CD4-positive, CD25-positive, alpha-beta regulatory T cell (primary cell): ENCODE measurements at regions not wholly inside any gene's neighbourhood (a gene's known extent, or its start where the extent isn't known, plus 50 kb on each side); places are given as distances from the start of the nearest gene placed in this dataset.

Experiments
- ATAC-seq, 2 donors: fragments of 150-1000 bp; cut with Tn5 transposase; one replicate each; pipeline ENCODE4 v1.10.0; 2021; ENCODE audit warnings: low read depth in 2 of 2, moderate number of reproducible peaks in 2 of 2, moderate library complexity in 1 of 2
- DNase-seq, 3 donors: peaks; one replicate each; pipeline versions ENCODE4 v3.0.0 to v3.0.0-alpha.2; 2012 to 2022; ENCODE audit warnings: mixed read lengths in 1 of 3
- H3K27ac ChIP-seq: one replicate; pipeline ENCODE4 v1.7.0; 2013; ENCODE audit warnings: mild to moderate bottlenecking, low read length; ENCODE audit not compliant: insufficient read depth, poor library complexity, severe bottlenecking
- H3K27me3 ChIP-seq: one replicate; pipeline ENCODE4 v1.7.0; 2013; ENCODE audit warnings: low read length; ENCODE audit not compliant: control insufficient read depth, insufficient read depth
- H3K36me3 ChIP-seq: one replicate; pipeline ENCODE4 v1.7.0; 2013; ENCODE audit warnings: mild to moderate bottlenecking, low read length, moderate library complexity; ENCODE audit not compliant: control insufficient read depth, insufficient read depth
- H3K4me1 ChIP-seq: 2 replicates; pipeline ENCODE4 v1.7.0; 2013; ENCODE audit warnings: mild to moderate bottlenecking, low read length; ENCODE audit not compliant: insufficient read depth, control insufficient read depth, poor library complexity, severe bottlenecking
- H3K4me3 ChIP-seq: one replicate; pipeline ENCODE4 v1.7.0; 2013; ENCODE audit warnings: low read depth, mild to moderate bottlenecking, low read length, moderate library complexity
- H3K9me3 ChIP-seq, 2 experiments: 1 replicate in 1 of 2; 2 replicates in 1 of 2; pipeline ENCODE4 v1.7.0; 2013; ENCODE audit warnings: low read length in 2 of 2, mild to moderate bottlenecking in 1 of 2, moderate library complexity in 1 of 2; ENCODE audit not compliant: control insufficient read depth in 2 of 2
- H3K27ac Mint-ChIP-seq, 3 donors: one replicate each; pipeline ENCODE4 v1.8.0; 2020 to 2022; ENCODE audit warnings: mild to moderate bottlenecking in 3 of 3, mixed read lengths in 3 of 3, moderate library complexity in 2 of 3
- H3K27me3 Mint-ChIP-seq: one replicate; pipeline ENCODE4 v1.8.0; 2022; ENCODE audit warnings: mild to moderate bottlenecking, mixed read lengths
- H3K36me3 Mint-ChIP-seq: one replicate; pipeline ENCODE4 v1.8.0; 2020; ENCODE audit warnings: mixed read lengths
- H3K4me1 Mint-ChIP-seq, 4 donors: one replicate each; pipeline ENCODE4 v1.8.0; 2020 to 2022; ENCODE audit warnings: mixed read lengths in 4 of 4, mild to moderate bottlenecking in 1 of 4
- H3K4me3 Mint-ChIP-seq, 4 donors: one replicate each; pipeline ENCODE4 v1.8.0; 2020 to 2022; ENCODE audit warnings: mild to moderate bottlenecking in 4 of 4, mixed read lengths in 4 of 4, moderate library complexity in 3 of 4
- H3K9me3 Mint-ChIP-seq, 7 donors: one replicate each; pipeline ENCODE4 v1.8.0; 2020 to 2022; ENCODE audit warnings: mixed read lengths in 7 of 7, mild to moderate bottlenecking in 3 of 7, moderate library complexity in 2 of 7

DNA sequence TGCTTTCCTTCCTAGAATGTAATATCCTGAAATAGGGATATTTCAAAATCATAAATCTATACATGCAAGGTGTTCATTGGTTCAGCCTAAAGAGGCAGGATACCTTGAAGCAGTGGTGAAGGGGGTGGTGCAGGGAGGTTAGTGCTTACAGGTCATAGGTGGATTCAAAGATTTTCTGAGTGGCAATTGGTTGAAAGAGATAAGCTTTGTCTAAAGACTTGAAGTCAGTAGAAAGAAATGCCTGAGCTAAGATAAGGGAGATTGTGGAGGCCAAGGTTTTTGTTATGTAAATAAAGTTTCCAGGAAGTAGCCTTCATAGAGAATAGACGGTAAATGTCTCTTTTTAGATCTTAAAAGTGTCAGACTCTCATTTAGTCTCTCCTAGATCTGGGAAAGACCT, 741.2 kb upstream of the ZWINT start:
- Mint-ChIP-seq H3K27ac (no peak overlapping the region), H3K27me3 (no peaks in the 10 kb centered on the region), H3K4me1 (no peaks in the 10 kb centered on the region), H3K9me3 (peaks cover 0 to 12% (median 9%) of the 10 kb centered on the region in 7 donors), H3K36me3 (no peaks in the 10 kb centered on the region), H3K4me3 (no peak overlapping the region)
- ATAC-seq (no peak), DNase-seq (no peak)
- H3K9me3 ChIP-seq: no peaks in the 10 kb centered on the region
- H3K4me1 ChIP-seq: no peaks in the 10 kb centered on the region
- no peaks in the 10 kb centered on the region for H3K27me3 ChIP-seq
- no peak overlapping the region for H3K27ac ChIP-seq
- H3K4me3 ChIP-seq: no peak overlapping the region
- H3K36me3 ChIP-seq: no peaks in the 10 kb centered on the region

DNA sequence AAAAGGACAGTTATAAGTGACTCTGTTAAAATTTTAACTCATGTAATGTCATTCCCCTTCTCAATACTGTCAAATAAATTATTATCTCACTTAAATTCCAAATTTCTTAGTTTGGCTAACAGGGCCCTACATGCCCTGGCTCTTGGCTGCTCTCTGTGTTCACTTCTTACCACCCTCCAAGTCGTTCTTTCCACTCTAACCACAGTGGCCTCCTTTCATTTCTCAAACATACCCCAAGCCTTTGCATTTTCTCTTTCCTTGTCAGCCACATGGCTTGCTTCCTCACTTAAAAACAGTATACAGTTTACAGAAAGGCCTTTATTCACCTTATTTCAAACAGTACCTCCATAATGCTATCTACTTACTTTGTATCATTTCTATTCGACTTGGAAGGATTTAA, 737.1 kb upstream of the ZWINT start:
- Histone ChIP-seq H3K27me3 (no peaks in the 10 kb centered on the region), H3K9me3 (no peaks in the 10 kb centered on the region), H3K27ac (no peak overlapping the region), H3K36me3 (no peaks in the 10 kb centered on the region), H3K4me3 (no peak overlapping the region), H3K4me1 (no peaks in the 10 kb centered on the region)
- Mint-ChIP-seq H3K4me3 (no peak overlapping the region), H3K36me3 (no peaks in the 10 kb centered on the region), H3K9me3 (peaks cover 1 to 17% (median 5%) of the 10 kb centered on the region in 7 donors), H3K4me1 (no peaks in the 10 kb centered on the region), H3K27me3 (no peaks in the 10 kb centered on the region), H3K27ac (no peak overlapping the region)
- no peak for DNase-seq
- ATAC-seq: no peak

DNA sequence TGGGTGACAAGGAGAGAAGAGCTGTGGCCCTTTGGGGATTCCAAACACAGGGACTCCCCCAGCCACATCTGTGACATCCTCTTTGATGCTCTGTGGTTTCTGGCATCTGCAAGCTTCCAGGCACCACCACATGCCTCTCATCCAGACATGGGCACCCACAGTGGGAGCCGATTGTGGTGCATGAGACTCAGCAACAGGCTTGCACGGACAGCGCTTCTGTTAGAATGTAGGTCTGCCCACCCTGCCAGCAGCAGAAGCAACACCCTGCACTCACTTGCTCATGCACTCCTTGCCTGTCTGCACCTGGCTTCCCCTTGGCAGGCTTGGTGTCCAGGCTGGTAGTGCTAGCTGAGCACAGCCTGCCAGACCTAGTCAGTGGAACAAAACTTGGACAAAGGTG, 735.0 kb upstream of the ZWINT start:
- Mint-ChIP-seq H3K4me1 (no peaks in the 10 kb centered on the region), H3K36me3 (no peaks in the 10 kb centered on the region), H3K9me3 (peaks cover 1 to 25% (median 3%) of the 10 kb centered on the region in 7 donors), H3K27me3 (no peaks in the 10 kb centered on the region), H3K4me3 (no peak overlapping the region), H3K27ac (no peak overlapping the region)
- Histone ChIP-seq H3K36me3 (no peaks in the 10 kb centered on the region), H3K4me1 (no peaks in the 10 kb centered on the region), H3K27me3 (no peaks in the 10 kb centered on the region), H3K27ac (no peak overlapping the region), H3K9me3 (no peaks in the 10 kb centered on the region), H3K4me3 (no peak overlapping the region)
- ATAC-seq (no peak), DNase-seq (no peak)

DNA sequence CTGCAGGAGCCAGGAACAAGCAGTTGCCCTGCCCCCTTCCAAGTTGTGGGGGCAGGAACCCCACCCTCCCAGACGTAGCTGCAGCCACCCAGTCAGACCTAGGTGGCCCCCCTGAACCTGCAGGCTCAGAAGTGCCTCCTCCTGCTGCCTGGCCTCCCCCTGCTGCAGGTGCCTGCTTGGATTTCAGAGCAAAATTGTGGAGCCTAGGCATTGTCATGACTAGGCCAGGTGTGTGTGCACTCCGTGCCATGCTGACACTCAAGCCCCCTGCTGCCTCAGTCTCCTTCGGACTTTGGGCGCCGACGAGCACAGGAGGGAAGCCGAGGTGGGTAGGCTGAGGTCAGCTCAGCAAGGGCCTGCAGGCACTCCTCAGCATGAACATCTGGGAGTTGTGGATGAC, 733.9 kb upstream of the ZWINT start:
- no peaks in the 10 kb centered on the region for H3K4me1 ChIP-seq
- Mint-ChIP-seq H3K4me1 (no peaks in the 10 kb centered on the region), H3K9me3 (peaks cover 1 to 25% (median 3%) of the 10 kb centered on the region in 7 donors), H3K27ac (no peak overlapping the region), H3K4me3 (no peak overlapping the region), H3K36me3 (no peaks in the 10 kb centered on the region), H3K27me3 (no peaks in the 10 kb centered on the region)
- H3K4me3 ChIP-seq: no peak overlapping the region
- no peak overlapping the region for H3K27ac ChIP-seq
- no peaks in the 10 kb centered on the region for H3K9me3 ChIP-seq
- H3K27me3 ChIP-seq: no peaks in the 10 kb centered on the region
- ATAC-seq: no peak
- H3K36me3 ChIP-seq: no peaks in the 10 kb centered on the region
- DNase-seq: no peak

DNA sequence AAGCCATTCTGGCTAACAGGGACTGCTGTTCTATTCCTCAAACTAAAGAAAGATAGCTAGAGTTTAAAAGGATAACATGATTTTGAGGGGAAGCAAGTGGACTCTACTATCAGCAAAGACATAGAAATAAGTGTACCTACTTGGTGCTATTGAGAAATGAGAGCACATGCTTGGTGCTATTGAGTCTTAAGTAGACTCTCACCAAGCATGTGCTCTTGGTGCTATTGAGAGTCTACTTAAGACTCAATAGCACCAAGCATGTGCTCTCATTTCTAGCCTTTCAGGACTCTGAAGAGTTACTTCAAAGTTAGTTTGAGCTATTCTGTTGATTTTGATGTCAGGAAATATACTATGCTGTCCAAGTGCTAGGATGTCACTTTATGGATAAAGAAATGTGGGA, 733.0 kb upstream of the ZWINT start:
- Mint-ChIP-seq H3K27me3 (no peaks in the 10 kb centered on the region), H3K27ac (no peak overlapping the region), H3K4me3 (no peak overlapping the region), H3K9me3 (peaks cover 1 to 25% (median 3%) of the 10 kb centered on the region in 7 donors), H3K4me1 (no peaks in the 10 kb centered on the region), H3K36me3 (no peaks in the 10 kb centered on the region)
- Histone ChIP-seq H3K9me3 (no peaks in the 10 kb centered on the region), H3K36me3 (no peaks in the 10 kb centered on the region), H3K27ac (no peak overlapping the region), H3K27me3 (no peaks in the 10 kb centered on the region), H3K4me1 (no peaks in the 10 kb centered on the region), H3K4me3 (no peak overlapping the region)
- ATAC-seq (no peak), DNase-seq (no peak)

DNA sequence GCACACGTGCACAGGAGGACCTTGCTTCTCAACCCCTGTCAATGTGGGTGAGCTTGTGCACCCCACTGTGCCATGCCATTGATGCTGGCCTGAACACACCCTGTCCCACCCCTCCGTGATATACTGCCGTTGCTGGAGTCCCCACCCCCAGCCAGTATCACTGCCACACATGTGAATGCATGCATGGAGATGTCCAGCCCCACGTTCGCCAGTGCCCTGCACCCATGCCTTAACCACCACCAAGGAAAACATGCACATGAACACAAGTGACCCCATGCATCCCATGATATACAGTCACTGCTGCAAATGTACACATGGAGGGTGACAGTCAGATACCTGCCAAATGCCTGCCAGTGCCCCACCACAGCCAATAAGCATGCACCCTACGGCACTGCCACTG, 692.5 kb upstream of the ZWINT start:
- ATAC-seq (no peak), DNase-seq (no peak)
- H3K9me3 Mint-ChIP-seq: peaks cover 1 to 44% (median 10%) of the 10 kb centered on the region in 7 donors
- Histone ChIP-seq H3K27ac (no peak overlapping the region), H3K27me3 (no peaks in the 10 kb centered on the region), H3K4me1 (no peaks in the 10 kb centered on the region), H3K9me3 (peaks cover 0 to 15% of the 10 kb centered on the region in 2 experiments), H3K4me3 (no peak overlapping the region), H3K36me3 (no peaks in the 10 kb centered on the region)
- no peak overlapping the region for H3K27ac Mint-ChIP-seq
- no peaks in the 10 kb centered on the region for H3K4me1 Mint-ChIP-seq
- H3K4me3 Mint-ChIP-seq: no peak overlapping the region
- H3K27me3 Mint-ChIP-seq: no peaks in the 10 kb centered on the region
- H3K36me3 Mint-ChIP-seq: no peaks in the 10 kb centered on the region

DNA sequence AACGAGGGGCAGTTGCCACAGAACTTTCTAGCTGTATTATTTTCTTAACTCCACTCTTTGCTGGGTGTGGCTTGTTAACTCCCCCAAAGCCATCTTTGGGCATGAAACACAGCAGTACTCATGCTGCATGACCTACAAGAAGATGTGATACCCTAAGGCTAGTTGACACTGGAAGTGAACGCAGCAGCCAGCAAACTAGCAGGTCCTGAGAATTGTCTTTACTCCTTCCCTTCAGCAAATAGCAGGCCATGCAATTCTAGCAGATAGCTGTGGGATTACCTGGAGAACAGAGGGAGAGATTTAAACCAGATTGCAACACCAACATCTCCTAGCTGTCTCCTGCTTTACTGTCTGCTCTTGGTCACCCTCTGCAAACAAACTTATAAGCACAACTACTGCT, 688.0 kb upstream of the ZWINT start:
- no peak overlapping the region for H3K4me3 Mint-ChIP-seq
- no peak for ATAC-seq
- Histone ChIP-seq H3K36me3 (no peaks in the 10 kb centered on the region), H3K4me1 (no peaks in the 10 kb centered on the region), H3K27me3 (no peaks in the 10 kb centered on the region), H3K9me3 (peaks cover 0 to 15% of the 10 kb centered on the region in 2 experiments), H3K27ac (no peak overlapping the region), H3K4me3 (no peak overlapping the region)
- DNase-seq: no peak
- no peaks in the 10 kb centered on the region for H3K36me3 Mint-ChIP-seq
- no peak overlapping the region for H3K27ac Mint-ChIP-seq
- peaks cover 0 to 27% (median 7%) of the 10 kb centered on the region in 7 donors for H3K9me3 Mint-ChIP-seq
- H3K4me1 Mint-ChIP-seq: no peaks in the 10 kb centered on the region
- no peaks in the 10 kb centered on the region for H3K27me3 Mint-ChIP-seq

DNA sequence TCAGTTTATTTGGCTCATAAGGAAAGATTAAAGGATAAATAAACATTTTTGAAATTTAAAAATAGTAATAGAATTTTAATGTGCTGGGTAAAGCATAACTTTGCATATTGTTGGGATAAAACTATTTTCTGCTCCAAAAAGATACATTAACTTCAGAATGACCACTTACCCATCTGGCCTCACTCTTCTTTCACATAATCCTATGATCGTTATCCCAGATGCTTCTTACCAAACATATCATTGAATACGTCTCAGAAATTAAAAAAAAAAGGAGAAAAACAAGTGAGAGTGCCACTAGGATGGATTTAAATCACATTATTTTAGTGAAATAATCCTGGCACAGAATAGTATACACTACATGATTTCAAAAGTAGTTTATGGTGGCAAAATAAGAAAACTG, 677.5 kb upstream of the ZWINT start:
- Histone ChIP-seq H3K27me3 (no peaks in the 10 kb centered on the region), H3K36me3 (no peaks in the 10 kb centered on the region), H3K4me3 (no peak overlapping the region), H3K4me1 (no peaks in the 10 kb centered on the region), H3K9me3 (peaks cover 2 to 5% of the 10 kb centered on the region in 2 experiments), H3K27ac (no peak overlapping the region)
- ATAC-seq (no peak), DNase-seq (no peak)
- H3K9me3 Mint-ChIP-seq: peaks cover 0 to 12% (median 3%) of the 10 kb centered on the region in 7 donors
- H3K27me3 Mint-ChIP-seq: no peaks in the 10 kb centered on the region
- no peaks in the 10 kb centered on the region for H3K36me3 Mint-ChIP-seq
- H3K4me1 Mint-ChIP-seq: no peaks in the 10 kb centered on the region
- no peak overlapping the region for H3K27ac Mint-ChIP-seq
- H3K4me3 Mint-ChIP-seq: no peak overlapping the region
